ENCODE measurements at regions not wholly inside any gene's neighbourhood (a gene's known extent, or its start where the extent isn't known, plus 50 kb on each side); places are given as distances from the start of the nearest gene placed in this dataset.

GRCh38 chr13:105307776-105308175 lies 1227.7 kb downstream of the EFNB2 start:
- no peaks in the 10 kb centered on the region for H3K9me3 ChIP-seq (ENCODE audit: control insufficient read depth, low read length)
- H3K9ac ChIP-seq (ENCODE audit: low read length) = no peak overlapping the region
- no peaks in the 10 kb centered on the region for H3K4me1 ChIP-seq (ENCODE audit: control insufficient read depth, insufficient read depth, low read length)
- H3K36me3 ChIP-seq (ENCODE audit: control insufficient read depth, insufficient read depth, low read length) = no peaks in the 10 kb centered on the region
- no peaks in the 10 kb centered on the region for H3K27me3 ChIP-seq (ENCODE audit: control insufficient read depth, insufficient read depth, low read length)
- H3K4me3 ChIP-seq (ENCODE audit: low read length) = no peak overlapping the region

DNA sequence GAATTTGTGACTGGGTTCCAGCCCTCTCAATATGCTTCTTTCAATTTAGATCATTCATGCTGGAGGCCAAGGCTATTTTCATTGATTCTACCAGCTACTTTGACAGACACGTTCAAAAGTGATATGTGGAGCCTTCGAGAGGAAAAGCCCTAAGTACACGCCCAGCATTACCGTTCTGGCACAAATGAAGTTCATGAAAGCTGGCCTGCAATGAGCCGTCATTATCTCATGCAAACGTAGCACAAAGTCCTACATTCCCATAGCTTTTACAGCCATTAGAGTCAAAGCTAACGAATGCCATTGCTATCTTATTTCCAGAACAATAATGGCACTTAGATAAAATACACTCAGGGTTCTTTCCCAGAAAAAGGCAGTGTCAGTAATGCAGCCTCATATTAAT lies 1237.6 kb downstream of the EFNB2 start:
- no peaks in the 10 kb centered on the region for H3K9me3 ChIP-seq (ENCODE audit: control insufficient read depth, low read length)
- H3K9ac ChIP-seq (ENCODE audit: low read length) = no peak overlapping the region
- no peaks in the 10 kb centered on the region for H3K36me3 ChIP-seq (ENCODE audit: control insufficient read depth, insufficient read depth, low read length)
- H3K4me3 ChIP-seq (ENCODE audit: low read length) = no peak overlapping the region
- no peaks in the 10 kb centered on the region for H3K4me1 ChIP-seq (ENCODE audit: control insufficient read depth, insufficient read depth, low read length)
- no peaks in the 10 kb centered on the region for H3K27me3 ChIP-seq (ENCODE audit: control insufficient read depth, insufficient read depth, low read length)

- no peaks in the 10 kb centered on the region for H3K9me3 ChIP-seq (ENCODE audit: control insufficient read depth, low read length)
- no peak overlapping the region for H3K9ac ChIP-seq (ENCODE audit: low read length)
- H3K4me1 ChIP-seq (ENCODE audit: control insufficient read depth, insufficient read depth, low read length) = no peaks in the 10 kb centered on the region
- H3K27me3 ChIP-seq (ENCODE audit: control insufficient read depth, insufficient read depth, low read length) = no peaks in the 10 kb centered on the region
- no peaks in the 10 kb centered on the region for H3K36me3 ChIP-seq (ENCODE audit: control insufficient read depth, insufficient read depth, low read length)
- H3K4me3 ChIP-seq (ENCODE audit: low read length) = no peak overlapping the region
Observed at GRCh38 chr13:105291987-105292386, 1243.5 kb downstream of the EFNB2 start.

GRCh38 chr13:105290596-105290995 lies 1244.9 kb downstream of the EFNB2 start:
- no peaks in the 10 kb centered on the region for H3K9me3 ChIP-seq (ENCODE audit: control insufficient read depth, low read length)
- H3K27me3 ChIP-seq (ENCODE audit: control insufficient read depth, insufficient read depth, low read length) = no peaks in the 10 kb centered on the region
- H3K4me3 ChIP-seq (ENCODE audit: low read length) = no peak overlapping the region
- no peaks in the 10 kb centered on the region for H3K36me3 ChIP-seq (ENCODE audit: control insufficient read depth, insufficient read depth, low read length)
- H3K9ac ChIP-seq (ENCODE audit: low read length) = no peak overlapping the region
- no peaks in the 10 kb centered on the region for H3K4me1 ChIP-seq (ENCODE audit: control insufficient read depth, insufficient read depth, low read length)

DNA sequence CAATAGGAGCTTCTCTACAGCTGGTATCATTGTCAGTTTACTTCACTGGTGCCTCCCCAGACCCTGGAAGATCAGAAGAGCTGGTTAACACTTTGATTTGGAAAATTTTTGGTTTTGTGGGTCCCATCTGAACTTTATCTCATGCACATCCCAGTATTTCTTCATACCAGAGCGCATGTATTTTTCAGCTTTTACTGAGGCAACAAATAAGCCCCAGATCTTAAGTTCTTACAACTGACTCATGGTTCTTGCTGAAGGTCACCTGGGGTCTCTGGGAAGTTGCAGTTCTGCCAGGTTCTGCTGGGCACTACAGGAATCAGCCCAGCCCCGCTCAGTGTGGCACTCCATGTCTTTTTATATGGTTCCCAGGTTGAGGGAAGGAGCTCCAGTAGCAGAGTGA lies 1249.9 kb downstream of the EFNB2 start:
- no peaks in the 10 kb centered on the region for H3K36me3 ChIP-seq (ENCODE audit: control insufficient read depth, insufficient read depth, low read length)
- no peak overlapping the region for H3K4me3 ChIP-seq (ENCODE audit: low read length)
- no peak overlapping the region for H3K9ac ChIP-seq (ENCODE audit: low read length)
- H3K9me3 ChIP-seq (ENCODE audit: control insufficient read depth, low read length) = no peaks in the 10 kb centered on the region
- H3K4me1 ChIP-seq (ENCODE audit: control insufficient read depth, insufficient read depth, low read length) = no peaks in the 10 kb centered on the region
- H3K27me3 ChIP-seq (ENCODE audit: control insufficient read depth, insufficient read depth, low read length) = no peaks in the 10 kb centered on the region

DNA sequence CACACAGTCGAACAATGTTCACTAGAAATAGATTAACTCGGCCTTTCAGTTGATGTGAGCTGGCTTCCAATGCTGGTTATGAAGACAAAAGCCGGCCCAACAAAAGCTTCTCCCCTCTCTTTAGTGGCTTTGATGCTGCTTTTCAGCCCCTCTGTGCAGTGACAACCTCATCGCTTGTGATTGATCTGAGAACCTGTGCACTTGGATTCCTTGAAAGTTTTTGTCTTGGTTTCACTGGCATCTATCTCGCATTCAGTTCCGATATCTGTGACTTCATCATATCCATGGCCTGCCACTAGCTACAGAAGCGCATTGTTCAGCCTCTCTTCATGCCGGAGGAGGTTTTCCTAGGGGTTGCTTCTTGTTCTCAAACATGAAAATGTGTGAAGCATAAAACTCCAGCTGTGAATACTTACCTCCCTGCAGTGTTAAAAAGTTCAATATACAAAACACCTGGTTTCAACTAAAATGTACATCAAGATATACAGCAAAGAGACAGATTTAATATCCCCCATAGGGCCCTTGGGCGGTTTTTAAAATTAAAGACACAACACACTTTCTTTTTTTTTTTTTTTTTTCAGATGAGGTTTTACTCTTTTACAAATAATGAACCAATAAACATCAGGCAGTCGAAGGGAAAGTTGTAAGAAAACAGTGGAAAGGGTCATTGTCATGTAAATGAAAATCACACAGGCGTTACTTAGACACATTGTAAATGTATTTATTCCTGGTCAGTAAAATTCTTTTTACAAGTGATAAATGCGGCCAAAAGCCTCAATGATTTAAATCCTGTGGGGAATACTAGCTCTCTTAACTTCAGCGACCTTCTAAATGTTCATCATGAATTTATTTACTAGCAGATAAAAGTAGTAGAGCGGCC lies 1252.8 kb downstream of the EFNB2 start:
- Histone ChIP-seq H3K9me3 (ENCODE audit: control insufficient read depth, low read length) (no peaks in the 10 kb centered on the region), H3K9ac (ENCODE audit: low read length) (no peak overlapping the region), H3K36me3 (ENCODE audit: control insufficient read depth, insufficient read depth, low read length) (no peaks in the 10 kb centered on the region), H3K4me3 (ENCODE audit: low read length) (no peak overlapping the region), H3K4me1 (ENCODE audit: control insufficient read depth, insufficient read depth, low read length) (no peaks in the 10 kb centered on the region), H3K27me3 (ENCODE audit: control insufficient read depth, insufficient read depth, low read length) (no peaks in the 10 kb centered on the region)

DNA sequence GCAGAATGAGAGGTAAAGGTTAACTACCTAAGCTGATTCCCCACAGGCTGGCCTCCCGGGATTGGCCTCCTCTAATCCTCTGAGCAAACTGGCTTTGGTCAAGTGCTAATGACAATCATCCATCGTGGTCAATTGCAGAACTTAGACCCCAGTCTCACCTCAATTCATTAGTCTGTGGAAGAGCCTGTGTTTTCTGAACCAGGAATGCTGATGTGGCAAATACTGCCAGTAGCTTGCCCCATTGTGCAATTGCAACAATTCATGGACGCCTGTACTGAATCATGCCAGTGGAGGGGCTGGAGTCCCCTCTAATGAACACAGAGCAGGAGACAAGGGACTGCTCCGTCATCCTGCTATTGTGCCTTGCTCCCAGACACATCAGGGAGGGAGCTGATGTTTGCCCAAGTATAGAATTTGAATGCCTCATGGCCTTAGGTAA lies 1256.5 kb downstream of the EFNB2 start:
- no peaks in the 10 kb centered on the region for H3K27me3 ChIP-seq (ENCODE audit: control insufficient read depth, insufficient read depth, low read length)
- H3K4me1 ChIP-seq (ENCODE audit: control insufficient read depth, insufficient read depth, low read length) = no peaks in the 10 kb centered on the region

GRCh38 chr13:105276571-105276970 lies 1258.9 kb downstream of the EFNB2 start:
- Histone ChIP-seq H3K27me3 (ENCODE audit: control insufficient read depth, insufficient read depth, low read length) (no peaks in the 10 kb centered on the region), H3K36me3 (ENCODE audit: control insufficient read depth, insufficient read depth, low read length) (no peaks in the 10 kb centered on the region), H3K9me3 (ENCODE audit: control insufficient read depth, low read length) (no peaks in the 10 kb centered on the region), H3K4me1 (ENCODE audit: control insufficient read depth, insufficient read depth, low read length) (no peaks in the 10 kb centered on the region), H3K4me3 (ENCODE audit: low read length) (no peak overlapping the region), H3K9ac (ENCODE audit: low read length) (no peak overlapping the region)

More for the DNA sequence above, 1256.5 kb downstream of the EFNB2 start:
- H3K9ac ChIP-seq (ENCODE audit: low read length) = no peak overlapping the region
- no peak overlapping the region for H3K4me3 ChIP-seq (ENCODE audit: low read length)
- no peaks in the 10 kb centered on the region for H3K36me3 ChIP-seq (ENCODE audit: control insufficient read depth, insufficient read depth, low read length)
- H3K9me3 ChIP-seq (ENCODE audit: control insufficient read depth, low read length) = no peaks in the 10 kb centered on the region

DNA sequence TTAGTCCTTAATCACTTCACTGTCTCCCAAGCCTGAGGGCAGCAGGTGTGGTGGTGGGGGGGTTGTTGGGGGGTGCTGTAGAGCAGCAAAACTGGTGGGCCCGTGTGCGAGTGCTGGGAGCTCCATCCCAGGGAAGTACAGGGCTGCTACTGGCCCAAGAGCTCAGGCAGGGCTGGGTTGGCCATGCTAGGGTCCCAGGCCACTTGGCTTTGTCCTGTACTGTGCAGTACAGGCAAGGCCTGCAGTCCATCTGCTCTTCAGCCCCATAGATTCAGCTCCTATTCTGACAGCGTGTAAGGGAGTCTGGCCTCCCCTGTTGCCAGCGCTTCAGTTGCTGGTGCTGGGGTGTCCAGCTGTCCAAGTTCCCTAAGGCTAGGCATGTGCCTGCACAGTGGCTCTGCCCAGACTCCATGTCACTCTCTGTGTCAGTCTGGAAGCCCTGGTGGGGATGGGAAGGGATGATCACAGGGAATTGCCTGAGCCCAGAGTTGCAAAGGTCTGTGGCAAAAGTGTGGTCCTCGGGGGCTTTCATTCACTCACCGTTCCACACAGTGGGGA lies 1261.7 kb downstream of the EFNB2 start:
- Histone ChIP-seq H3K4me3 (ENCODE audit: low read length) (no peak overlapping the region), H3K36me3 (ENCODE audit: control insufficient read depth, insufficient read depth, low read length) (no peaks in the 10 kb centered on the region), H3K27me3 (ENCODE audit: control insufficient read depth, insufficient read depth, low read length) (no peaks in the 10 kb centered on the region), H3K4me1 (ENCODE audit: control insufficient read depth, insufficient read depth, low read length) (no peaks in the 10 kb centered on the region), H3K9me3 (ENCODE audit: control insufficient read depth, low read length) (no peaks in the 10 kb centered on the region), H3K9ac (ENCODE audit: low read length) (no peak overlapping the region)

GRCh38 chr13:105272660-105273631 lies 1262.5 kb downstream of the EFNB2 start:
- Histone ChIP-seq H3K4me1 (ENCODE audit: control insufficient read depth, insufficient read depth, low read length) (no peaks in the 10 kb centered on the region), H3K4me3 (ENCODE audit: low read length) (no peak overlapping the region), H3K36me3 (ENCODE audit: control insufficient read depth, insufficient read depth, low read length) (no peaks in the 10 kb centered on the region), H3K9ac (ENCODE audit: low read length) (no peak overlapping the region), H3K9me3 (ENCODE audit: control insufficient read depth, low read length) (no peaks in the 10 kb centered on the region), H3K27me3 (ENCODE audit: control insufficient read depth, insufficient read depth, low read length) (no peaks in the 10 kb centered on the region)

- H3K27me3 ChIP-seq (ENCODE audit: control insufficient read depth, insufficient read depth, low read length) = no peaks in the 10 kb centered on the region
- no peaks in the 10 kb centered on the region for H3K9me3 ChIP-seq (ENCODE audit: control insufficient read depth, low read length)
- H3K4me1 ChIP-seq (ENCODE audit: control insufficient read depth, insufficient read depth, low read length) = no peaks in the 10 kb centered on the region
- H3K36me3 ChIP-seq (ENCODE audit: control insufficient read depth, insufficient read depth, low read length) = no peaks in the 10 kb centered on the region
- H3K9ac ChIP-seq (ENCODE audit: low read length) = no peak overlapping the region
- no peak overlapping the region for H3K4me3 ChIP-seq (ENCODE audit: low read length)
Observed at GRCh38 chr13:105266615-105267014, 1268.8 kb downstream of the EFNB2 start.

GRCh38 chr13:105262579-105262978 lies 1272.9 kb downstream of the EFNB2 start:
- Histone ChIP-seq H3K9ac (ENCODE audit: low read length) (no peak overlapping the region), H3K4me1 (ENCODE audit: control insufficient read depth, insufficient read depth, low read length) (no peaks in the 10 kb centered on the region), H3K27me3 (ENCODE audit: control insufficient read depth, insufficient read depth, low read length) (no peaks in the 10 kb centered on the region), H3K9me3 (ENCODE audit: control insufficient read depth, low read length) (no peaks in the 10 kb centered on the region), H3K36me3 (ENCODE audit: control insufficient read depth, insufficient read depth, low read length) (no peaks in the 10 kb centered on the region), H3K4me3 (ENCODE audit: low read length) (no peak overlapping the region)
